Vagina (tissue), 2 donors: ENCODE measurements at regions not wholly inside any gene's neighbourhood (a gene's known extent, or its start where the extent isn't known, plus 50 kb on each side); places are given as distances from the start of the nearest gene placed in this dataset.

Experiments
- POLR2A ChIP-seq, 2 donors: fragments of 450-650 bp; IDR thresholded peaks; one replicate each; pipeline ENCODE4 v1.6.1; 2017; ENCODE audit warnings: antibody characterized with exemption in 2 of 2, mild to moderate bottlenecking in 2 of 2, moderate library complexity in 2 of 2
- TF ChIP-seq, protein P1 (sequence below), 3 experiments: fragments of 450-650 bp in 2 of 3; fragments of 200-600 bp in 1 of 3; sonication (generic) in 1 of 3; IDR thresholded peaks; one replicate each; pipeline ENCODE4 v1.5.1; 2017 to 2019; ENCODE audit warnings: antibody characterized with exemption in 3 of 3, mild to moderate bottlenecking in 2 of 3, moderate library complexity in 2 of 3

DNA sequence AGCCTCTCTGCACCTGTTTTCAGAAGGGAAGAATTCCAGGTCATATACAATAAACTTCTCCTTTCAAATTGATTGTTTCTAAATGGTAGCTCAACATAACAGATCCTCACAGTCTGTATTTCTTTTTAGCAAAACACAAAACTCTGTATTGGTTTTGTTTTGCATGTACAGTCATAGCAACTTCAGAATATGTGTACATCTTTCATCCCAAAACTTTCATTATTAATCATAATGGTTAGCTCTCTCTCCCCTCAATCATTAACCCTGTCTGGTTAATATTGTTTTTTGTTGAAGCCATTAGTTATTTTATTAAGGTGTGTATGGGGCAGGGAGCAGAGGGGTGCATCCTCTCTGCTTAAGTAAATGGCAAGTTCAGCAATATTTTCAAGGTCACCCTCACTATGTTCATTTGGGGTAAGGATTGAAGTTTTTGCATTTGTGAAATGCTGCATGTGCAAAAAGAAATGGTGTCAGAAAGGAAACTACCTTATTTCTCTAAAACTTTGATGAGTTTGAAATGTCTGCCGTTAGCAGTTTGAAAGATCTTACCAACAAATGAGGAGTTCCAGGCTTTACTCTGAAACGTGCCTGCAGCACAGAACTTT lies 136.8 kb upstream of the BTBD3 start:
- no peak for TF ChIP-seq POLR2A (IDR thresholded peaks at IDR 0.05)
- TF ChIP-seq, protein P1, sequence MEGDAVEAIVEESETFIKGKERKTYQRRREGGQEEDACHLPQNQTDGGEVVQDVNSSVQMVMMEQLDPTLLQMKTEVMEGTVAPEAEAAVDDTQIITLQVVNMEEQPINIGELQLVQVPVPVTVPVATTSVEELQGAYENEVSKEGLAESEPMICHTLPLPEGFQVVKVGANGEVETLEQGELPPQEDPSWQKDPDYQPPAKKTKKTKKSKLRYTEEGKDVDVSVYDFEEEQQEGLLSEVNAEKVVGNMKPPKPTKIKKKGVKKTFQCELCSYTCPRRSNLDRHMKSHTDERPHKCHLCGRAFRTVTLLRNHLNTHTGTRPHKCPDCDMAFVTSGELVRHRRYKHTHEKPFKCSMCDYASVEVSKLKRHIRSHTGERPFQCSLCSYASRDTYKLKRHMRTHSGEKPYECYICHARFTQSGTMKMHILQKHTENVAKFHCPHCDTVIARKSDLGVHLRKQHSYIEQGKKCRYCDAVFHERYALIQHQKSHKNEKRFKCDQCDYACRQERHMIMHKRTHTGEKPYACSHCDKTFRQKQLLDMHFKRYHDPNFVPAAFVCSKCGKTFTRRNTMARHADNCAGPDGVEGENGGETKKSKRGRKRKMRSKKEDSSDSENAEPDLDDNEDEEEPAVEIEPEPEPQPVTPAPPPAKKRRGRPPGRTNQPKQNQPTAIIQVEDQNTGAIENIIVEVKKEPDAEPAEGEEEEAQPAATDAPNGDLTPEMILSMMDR (IDR thresholded peaks at IDR 0.05) = no peak
